Neural progenitor cell (in vitro differentiated cells): ENCODE measurements at regions not wholly inside any gene's neighbourhood (a gene's known extent, or its start where the extent isn't known, plus 50 kb on each side); places are given as distances from the start of the nearest gene placed in this dataset.
"Not testable (repeated sequence)": the region's sequence is repeated elsewhere in the genome, so short reads cannot be mapped to it uniquely, and the experiment has no call there.

Experiments
- DNase-seq: peaks from one replicate; pipeline ENCODE4 v3.0.0-alpha.2; 2016; ENCODE audit warnings: low spot score
- H2AFZ ChIP-seq: fragments of 200-600 bp; sonication (generic); replicated peaks from 2 replicates; pipeline ENCODE4 v1.6.1; 2016; ENCODE audit warnings: antibody characterized with exemption
- H3F3A ChIP-seq: fragments of 200-600 bp; sonication (generic); 2 replicates; pipeline ENCODE4 v1.6.1; 2016; ENCODE audit warnings: antibody characterized with exemption, low read depth
- H3K27ac ChIP-seq: fragments of 200-600 bp; sonication (generic); 2 replicates; pipeline ENCODE4 v1.5.1; 2016; ENCODE audit warnings: mild to moderate bottlenecking
- H3K27me3 ChIP-seq: fragments of 200-600 bp; sonication (generic); 2 replicates; pipeline ENCODE4 v1.6.1; 2016; ENCODE audit warnings: mild to moderate bottlenecking, moderate library complexity
- H3K36me3 ChIP-seq: fragments of 200-600 bp; sonication (generic); 2 replicates; pipeline ENCODE4 v1.5.1; 2016
- H3K4me1 ChIP-seq: fragments of 200-600 bp; sonication (generic); 2 replicates; pipeline ENCODE4 v1.6.1; 2016; ENCODE audit warnings: mixed run types
- H3K4me2 ChIP-seq: fragments of 200-600 bp; sonication (generic); 2 replicates; pipeline ENCODE4 v1.6.1; 2016
- H3K4me3 ChIP-seq: fragments of 200-600 bp; sonication (generic); 2 replicates; pipeline ENCODE4 v1.5.1; 2016
- H3K79me2 ChIP-seq: fragments of 200-600 bp; sonication (generic); 2 replicates; pipeline ENCODE4 v1.6.1; 2016; ENCODE audit warnings: low read depth
- H3K9ac ChIP-seq: fragments of 200-600 bp; sonication (generic); 2 replicates; pipeline ENCODE4 v1.6.1; 2016
- H3K9me3 ChIP-seq: fragments of 200-600 bp; sonication (generic); 2 replicates; pipeline ENCODE4 v1.5.1; 2016; ENCODE audit warnings: low read depth
- H4K20me1 ChIP-seq: fragments of 200-600 bp; sonication (generic); 2 replicates; pipeline ENCODE4 v1.6.1; 2016; ENCODE audit warnings: low read depth
- H3K27ac Mint-ChIP-seq: 3 replicates; pipeline ENCODE4 v1.8.0; 2021; ENCODE audit warnings: mixed read lengths
- H3K27me3 Mint-ChIP-seq: 2 replicates; pipeline ENCODE4 v1.8.0; 2022; ENCODE audit warnings: low read depth, mild to moderate bottlenecking, inconsistent platforms, moderate library complexity, mixed read lengths; ENCODE audit not compliant: insufficient read depth
- H3K36me3 Mint-ChIP-seq: 3 replicates; pipeline ENCODE4 v1.8.0; 2021; ENCODE audit warnings: mixed read lengths
- H3K4me1 Mint-ChIP-seq: 3 replicates; pipeline ENCODE4 v1.8.0; 2021; ENCODE audit warnings: mixed read lengths
- H3K4me3 Mint-ChIP-seq: 3 replicates; pipeline ENCODE4 v1.8.0; 2021; ENCODE audit warnings: mild to moderate bottlenecking, moderate library complexity, mixed read lengths
- H3K9me3 Mint-ChIP-seq: 3 replicates; pipeline ENCODE4 v1.8.0; 2020; ENCODE audit warnings: mixed read lengths
- CTCF ChIP-seq: fragments of 200-600 bp; sonication (generic); IDR thresholded peaks from 2 replicates; pipeline ENCODE4 v1.5.1; 2017; ENCODE audit warnings: antibody characterized with exemption, mild to moderate bottlenecking
- EZH2 ChIP-seq: fragments of 200-600 bp; sonication (generic); IDR thresholded peaks from 2 replicates; pipeline ENCODE4 v1.6.1; 2017; ENCODE audit warnings: antibody characterized with exemption, mild to moderate bottlenecking, moderate library complexity
- EZH2phosphoT487 ChIP-seq: fragments of 200-600 bp; sonication (generic); IDR thresholded peaks from 2 replicates; pipeline ENCODE4 v1.6.1; 2017; ENCODE audit warnings: antibody characterized with exemption

GRCh38 chr6:167559675-167560479 lies 235.0 kb downstream of the TTLL2 start:
- peak overlapping the region; percentile 23 for H3K27ac Mint-ChIP-seq
- H3K4me3 ChIP-seq: no peak overlapping the region
- no peak overlapping the region for H2AFZ ChIP-seq
- H3K4me3 Mint-ChIP-seq: peak overlapping the region; percentile 42
- no peak overlapping the region for H3K9ac ChIP-seq
- peaks cover 2% of the 10 kb centered on the region for H3K27me3 Mint-ChIP-seq
- peaks cover 14% of the 10 kb centered on the region for H3K9me3 Mint-ChIP-seq
- no peaks in the 10 kb centered on the region for H3K36me3 ChIP-seq
- H3K27ac ChIP-seq: no peak overlapping the region
- H3K4me1 Mint-ChIP-seq: peaks cover 30% of the 10 kb centered on the region
- DNase-seq: peak; percentile 39
- TF ChIP-seq EZH2 (no peak), EZH2phosphoT487 (no peak), CTCF (no peak)
- no peaks in the 10 kb centered on the region for H4K20me1 ChIP-seq
- no peak overlapping the region for H3K4me2 ChIP-seq
- H3K36me3 Mint-ChIP-seq: no peaks in the 10 kb centered on the region
- H3K4me1 ChIP-seq: peaks cover 7% of the 10 kb centered on the region
- H3K79me2 ChIP-seq: no peaks in the 10 kb centered on the region
- no peaks in the 10 kb centered on the region for H3F3A ChIP-seq
- H3K9me3 ChIP-seq: no peaks in the 10 kb centered on the region
- H3K27me3 ChIP-seq: no peaks in the 10 kb centered on the region

- no peak for DNase-seq
- H3K9me3 ChIP-seq: no peaks in the 10 kb centered on the region
Measured at GRCh38 chr6:167560673-167561569, 236.0 kb downstream of the TTLL2 start.

GRCh38 chr6:167562862-167563261 lies 238.0 kb downstream of the TTLL2 start:
- not testable (repeated sequence) for H3K4me1 ChIP-seq, H3K4me3 Mint-ChIP-seq, H3K9me3 ChIP-seq, H3K27ac Mint-ChIP-seq, H3K9ac ChIP-seq, H3K79me2 ChIP-seq, H3K27me3 Mint-ChIP-seq, DNase-seq, H3K4me2 ChIP-seq, H2AFZ ChIP-seq, H3K27ac ChIP-seq, H3K4me3 ChIP-seq, H3F3A ChIP-seq, H3K27me3 ChIP-seq, H3K36me3 Mint-ChIP-seq, H3K9me3 Mint-ChIP-seq, H3K36me3 ChIP-seq, H4K20me1 ChIP-seq
- peaks cover 51% of the 10 kb centered on the region for H3K4me1 Mint-ChIP-seq

More at GRCh38 chr6:167560673-167561569, 236.0 kb downstream of the TTLL2 start:
- no peak for TF ChIP-seq CTCF
- H3K36me3 ChIP-seq: no peaks in the 10 kb centered on the region
- H3K36me3 Mint-ChIP-seq: no peaks in the 10 kb centered on the region
- peaks cover 40% of the 10 kb centered on the region for H3K4me1 Mint-ChIP-seq
- no peak overlapping the region for H3K4me3 ChIP-seq
- H3K4me2 ChIP-seq: no peak overlapping the region
- no peak overlapping the region for H2AFZ ChIP-seq
- H3K27me3 Mint-ChIP-seq: peaks cover 6% of the 10 kb centered on the region
- peaks cover 7% of the 10 kb centered on the region for H3K4me1 ChIP-seq
- H3K79me2 ChIP-seq: no peaks in the 10 kb centered on the region
- H3F3A ChIP-seq: no peaks in the 10 kb centered on the region
- peaks cover 10% of the 10 kb centered on the region for H3K9me3 Mint-ChIP-seq
- peak overlapping the region; percentile 83 for H3K27ac Mint-ChIP-seq
- H3K4me3 Mint-ChIP-seq: no peak overlapping the region
- H3K9ac ChIP-seq: no peak overlapping the region
- no peaks in the 10 kb centered on the region for H4K20me1 ChIP-seq
- no peaks in the 10 kb centered on the region for H3K27me3 ChIP-seq
- no peak overlapping the region for H3K27ac ChIP-seq
